ENCODE measurements at regions not wholly inside any gene's neighbourhood (a gene's known extent, or its start where the extent isn't known, plus 50 kb on each side); places are given as distances from the start of the nearest gene placed in this dataset.

GRCh38 chr1:221286399-221286798 lies 407.2 kb downstream of the HLX start:
- H3K9me3 Mint-ChIP-seq (ENCODE audit: low read depth), result peaks cover 14% of the 10 kb centered on the region
- no peaks in the 10 kb centered on the region for H3K4me1 Mint-ChIP-seq (ENCODE audit: low read depth)
- no peak for TF ChIP-seq CTCF (IDR thresholded peaks at IDR 0.05)
- no peak for DNase-seq (ENCODE audit: low spot score)
- H3K36me3 Mint-ChIP-seq (ENCODE audit: low read depth), result no peaks in the 10 kb centered on the region
- H3K27me3 Mint-ChIP-seq (ENCODE audit: low read depth), result peaks cover 6% of the 10 kb centered on the region
- no peak overlapping the region for H3K27ac Mint-ChIP-seq (ENCODE audit: unreplicated experiment)
- no peak overlapping the region for H3K4me3 Mint-ChIP-seq (ENCODE audit: unreplicated experiment)

DNA sequence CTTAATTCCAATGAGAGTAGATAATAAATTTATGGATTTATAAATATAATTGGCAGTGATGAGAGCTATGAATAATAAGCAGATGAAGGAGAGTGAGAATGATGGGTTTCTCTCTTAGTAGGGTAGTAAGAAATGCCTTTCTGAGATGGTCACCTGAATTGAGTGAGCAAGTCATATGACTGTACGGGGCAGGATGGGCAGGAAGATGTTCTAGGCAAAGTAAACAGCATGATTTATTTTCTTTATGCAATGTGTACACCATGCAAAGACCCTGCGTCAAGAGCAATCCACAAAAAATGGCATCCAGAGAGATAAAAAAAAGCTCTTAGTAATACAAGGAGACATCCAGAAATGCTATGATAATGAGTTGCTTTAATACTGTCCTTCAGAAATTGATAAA lies 409.9 kb downstream of the HLX start:
- H3K36me3 Mint-ChIP-seq (ENCODE audit: low read depth), result no peaks in the 10 kb centered on the region
- H3K9me3 Mint-ChIP-seq (ENCODE audit: low read depth), result no peaks in the 10 kb centered on the region
- H3K27ac Mint-ChIP-seq (ENCODE audit: unreplicated experiment), result no peak overlapping the region
- peaks cover 11% of the 10 kb centered on the region for H3K27me3 Mint-ChIP-seq (ENCODE audit: low read depth)
- DNase-seq (ENCODE audit: low spot score), result no peak
- H3K4me3 Mint-ChIP-seq (ENCODE audit: unreplicated experiment), result no peak overlapping the region
- no peaks in the 10 kb centered on the region for H3K4me1 Mint-ChIP-seq (ENCODE audit: low read depth)
- TF ChIP-seq CTCF (IDR thresholded peaks at IDR 0.05), result no peak

GRCh38 chr1:221290669-221291068 lies 411.4 kb downstream of the HLX start:
- no peaks in the 10 kb centered on the region for H3K36me3 Mint-ChIP-seq (ENCODE audit: low read depth)
- no peak overlapping the region for H3K4me3 Mint-ChIP-seq (ENCODE audit: unreplicated experiment)
- H3K27ac Mint-ChIP-seq (ENCODE audit: unreplicated experiment), result no peak overlapping the region
- H3K9me3 Mint-ChIP-seq (ENCODE audit: low read depth), result no peaks in the 10 kb centered on the region
- H3K27me3 Mint-ChIP-seq (ENCODE audit: low read depth), result peaks cover 12% of the 10 kb centered on the region
- TF ChIP-seq CTCF (IDR thresholded peaks at IDR 0.05), result no peak
- no peaks in the 10 kb centered on the region for H3K4me1 Mint-ChIP-seq (ENCODE audit: low read depth)
- DNase-seq (ENCODE audit: low spot score), result no peak

DNA sequence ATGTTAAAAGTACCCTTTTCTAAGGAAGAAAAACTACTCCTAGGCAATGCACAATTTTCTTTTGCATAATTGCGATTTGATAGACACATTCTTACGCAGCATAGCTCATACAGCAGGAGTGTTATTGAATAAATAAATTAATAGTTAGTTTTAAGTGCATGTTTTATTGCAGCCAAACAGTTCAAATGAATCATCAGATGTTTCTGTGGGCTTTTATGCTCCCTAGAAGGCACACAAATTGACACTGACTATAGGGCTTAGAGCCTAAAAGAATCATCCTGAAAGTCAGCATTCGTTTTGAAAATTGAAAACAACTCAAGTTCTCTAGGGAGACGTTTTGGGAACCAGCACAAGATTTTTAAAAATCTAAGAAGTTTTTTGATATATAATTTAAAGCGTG lies 411.9 kb downstream of the HLX start:
- H3K27me3 Mint-ChIP-seq (ENCODE audit: low read depth), result peaks cover 15% of the 10 kb centered on the region
- no peaks in the 10 kb centered on the region for H3K4me1 Mint-ChIP-seq (ENCODE audit: low read depth)
- DNase-seq (ENCODE audit: low spot score), result no peak
- H3K36me3 Mint-ChIP-seq (ENCODE audit: low read depth), result no peaks in the 10 kb centered on the region
- H3K9me3 Mint-ChIP-seq (ENCODE audit: low read depth), result no peaks in the 10 kb centered on the region
- no peak overlapping the region for H3K27ac Mint-ChIP-seq (ENCODE audit: unreplicated experiment)
- no peak for TF ChIP-seq CTCF (IDR thresholded peaks at IDR 0.05)
- H3K4me3 Mint-ChIP-seq (ENCODE audit: unreplicated experiment), result no peak overlapping the region

GRCh38 chr1:221292652-221293051 lies 413.4 kb downstream of the HLX start:
- no peak for TF ChIP-seq CTCF (IDR thresholded peaks at IDR 0.05)
- H3K27me3 Mint-ChIP-seq (ENCODE audit: low read depth), result peaks cover 17% of the 10 kb centered on the region
- no peaks in the 10 kb centered on the region for H3K36me3 Mint-ChIP-seq (ENCODE audit: low read depth)
- no peak for DNase-seq (ENCODE audit: low spot score)
- no peak overlapping the region for H3K27ac Mint-ChIP-seq (ENCODE audit: unreplicated experiment)
- H3K4me1 Mint-ChIP-seq (ENCODE audit: low read depth), result no peaks in the 10 kb centered on the region
- H3K4me3 Mint-ChIP-seq (ENCODE audit: unreplicated experiment), result no peak overlapping the region
- H3K9me3 Mint-ChIP-seq (ENCODE audit: low read depth), result no peaks in the 10 kb centered on the region
